ENCODE measurements at regions not wholly inside any gene's neighbourhood (a gene's known extent, or its start where the extent isn't known, plus 50 kb on each side); places are given as distances from the start of the nearest gene placed in this dataset.

GRCh38 chr2:83072767-83073166 is 1386.3 kb downstream of the SUCLG1 start:
- TF ChIP-seq PHF8 (IDR thresholded peaks at IDR 0.05; ENCODE audit: borderline replicate concordance, low read depth) (no peak), CBX2 (IDR thresholded peaks at IDR 0.05; ENCODE audit: borderline replicate concordance, low read depth) (no peak)
